ENCODE measurements at regions not wholly inside any gene's neighbourhood (a gene's known extent, or its start where the extent isn't known, plus 50 kb on each side); places are given as distances from the start of the nearest gene placed in this dataset.

GRCh38 chr18:61608316-61608715, 275.1 kb downstream of the CDH20 start:
- TF ChIP-seq CTCF (IDR thresholded peaks at IDR 0.05) (no peak), POLR2A (IDR thresholded peaks at IDR 0.05) (no peak)
